ENCODE measurements at regions not wholly inside any gene's neighbourhood (a gene's known extent, or its start where the extent isn't known, plus 50 kb on each side); places are given as distances from the start of the nearest gene placed in this dataset.

GRCh38 chr13:22773465-22773864, 407.3 kb upstream of the SGCG start:
- no peak overlapping the region for H2AFZ ChIP-seq (ENCODE audit: low read depth, low read length, poor library complexity, severe bottlenecking)
- intact Hi-C loops (cut with micrococcal nuclease) = no loop called here
- ChIA-PET CTCF (no interaction called here), RAD21 (ENCODE audit: low non-redundant PET in 1 of 2, low total read pairs in 2 of 2, uncharacterized antibody in 2 of 2, unreplicated experiment in 2 of 2) (no interaction called here), POLR2A (no interaction called here)
- no peaks in the 10 kb centered on the region for H3K9me3 ChIP-seq (ENCODE audit: control insufficient read depth in 1 of 2, insufficient read depth in 1 of 2, low read depth in 1 of 2, low read length in 2 of 2)
- H3K27ac ChIP-seq (ENCODE audit: low read depth, low read length) = no peak overlapping the region
- no peak overlapping the region for H3K9ac ChIP-seq (ENCODE audit: low read length)
- BruUV-seq (replicated peaks) = no TSS peak
- no peaks in the 10 kb centered on the region for H3K4me1 ChIP-seq (ENCODE audit: control insufficient read depth in 1 of 2, insufficient read depth in 2 of 2, low read length in 2 of 2)
- DNase-seq (ENCODE audit: low read depth, low spot score) (no peak), ATAC-seq (no peak)
- H3K27me3 ChIP-seq (ENCODE audit: insufficient read depth, low read length) = no peaks in the 10 kb centered on the region
- H4K20me1 ChIP-seq (ENCODE audit: insufficient read depth) = no peaks in the 10 kb centered on the region
- H3K4me3 ChIP-seq (replicated peaks in 1 of 2; ENCODE audit: low read depth in 1 of 2, low read length in 2 of 2) = no peak overlapping the region
- H3K36me3 ChIP-seq (ENCODE audit: control insufficient read depth in 1 of 2, insufficient read depth in 2 of 2, low read length in 2 of 2) = no peaks in the 10 kb centered on the region
- no peak for TF ChIP-seq CBX3 (IDR thresholded peaks at IDR 0.05; ENCODE audit: low read depth)
- no peak for TF ChIP-seq CTCF (IDR thresholded peaks at IDR 0.05 in 2 of 3, conservative IDR thresholded peaks at IDR 0.05 in 1 of 3; ENCODE audit: borderline replicate concordance in 1 of 3, insufficient read depth in 1 of 3, low read depth in 2 of 3, low read length in 2 of 3)
- no peak for TF ChIP-seq ATF3 (IDR thresholded peaks at IDR 0.05)
- TF ChIP-seq EZH2 (IDR thresholded peaks at IDR 0.05) = no peak
- TF ChIP-seq POLR2AphosphoS5 (IDR thresholded peaks at IDR 0.05; ENCODE audit: low read depth, low read length) = no peak
- no peak for TF ChIP-seq SRF (IDR thresholded peaks at IDR 0.05; ENCODE audit: low read depth)
- no peak for TF ChIP-seq ELF1 (IDR thresholded peaks at IDR 0.05; ENCODE audit: borderline replicate concordance, low read depth)
- TF ChIP-seq POLR2A (IDR thresholded peaks at IDR 0.05; ENCODE audit: borderline replicate concordance, extremely low read depth, insufficient read depth, insufficient read length) = no peak
- no peak for TF ChIP-seq SIN3A (IDR thresholded peaks at IDR 0.05; ENCODE audit: low read depth)
- no peak overlapping the region for H3K4me2 ChIP-seq (ENCODE audit: low read length)
- H3K9me2 ChIP-seq (ENCODE audit: insufficient read depth) = no peaks in the 10 kb centered on the region
- H3K79me2 ChIP-seq (ENCODE audit: insufficient read depth, low read length) = no peaks in the 10 kb centered on the region

Measured in HCT116 (cell line).